Parathyroid adenoma (tissue), 2 donors: ENCODE measurements at regions not wholly inside any gene's neighbourhood (a gene's known extent, or its start where the extent isn't known, plus 50 kb on each side); places are given as distances from the start of the nearest gene placed in this dataset.
"Not testable (repeated sequence)": the region's sequence is repeated elsewhere in the genome, so short reads cannot be mapped to it uniquely, and the experiment has no call there.

Experiments
- H2AFZ ChIP-seq: fragments of 300-600 bp; sonication (generic); one replicate; pipeline ENCODE4 v1.7.0; 2017; ENCODE audit warnings: antibody characterized with exemption, mild to moderate bottlenecking
- H3K27ac ChIP-seq: fragments of 300-600 bp; sonication (generic); one replicate; pipeline ENCODE4 v1.7.0; 2017
- H3K27me3 ChIP-seq: fragments of 300-600 bp; sonication (generic); one replicate; pipeline ENCODE4 v1.7.0; 2017; ENCODE audit warnings: low read length; ENCODE audit not compliant: control insufficient read depth, insufficient read depth
- H3K36me3 ChIP-seq: fragments of 300-600 bp; sonication (generic); one replicate; pipeline ENCODE4 v1.7.0; 2017; ENCODE audit warnings: low read length; ENCODE audit not compliant: control insufficient read depth, insufficient read depth
- H3K4me1 ChIP-seq: fragments of 300-600 bp; sonication (generic); one replicate; pipeline ENCODE4 v1.7.0; 2017; ENCODE audit warnings: control low read depth
- H3K4me2 ChIP-seq: fragments of 300-600 bp; sonication (generic); one replicate; pipeline ENCODE4 v1.7.0; 2017; ENCODE audit warnings: low read length
- H3K4me3 ChIP-seq: fragments of 300-600 bp; sonication (generic); one replicate; pipeline ENCODE4 v1.7.0; 2017; ENCODE audit warnings: low read depth, low read length
- H3K79me2 ChIP-seq: fragments of 300-600 bp; sonication (generic); one replicate; pipeline ENCODE4 v1.7.0; 2017; ENCODE audit warnings: control low read depth
- H3K9ac ChIP-seq: fragments of 300-600 bp; sonication (generic); one replicate; pipeline ENCODE4 v1.7.0; 2017; ENCODE audit warnings: mild to moderate bottlenecking
- H3K9me3 ChIP-seq: fragments of 300-600 bp; sonication (generic); one replicate; pipeline ENCODE4 v1.7.0; 2017; ENCODE audit warnings: low read length; ENCODE audit not compliant: control insufficient read depth
- CTCF ChIP-seq: fragments of 300-600 bp; sonication (generic); IDR thresholded peaks from one replicate; pipeline ENCODE4 v1.7.0; 2017; ENCODE audit warnings: antibody characterized with exemption, mild to moderate bottlenecking
- donor health status: primary hyperparathyroidism.

GRCh38 chr4:135408109-135408508 lies 1206.5 kb upstream of the PABPC4L start:
- Histone ChIP-seq H3K9ac (no peak overlapping the region), H3K27me3 (no peaks in the 10 kb centered on the region), H3K36me3 (no peaks in the 10 kb centered on the region), H3K27ac (no peak overlapping the region), H3K4me3 (no peak overlapping the region), H3K4me1 (no peaks in the 10 kb centered on the region), H2AFZ (no peak overlapping the region), H3K79me2 (no peaks in the 10 kb centered on the region), H3K9me3 (no peaks in the 10 kb centered on the region), H3K4me2 (no peak overlapping the region)
- TF ChIP-seq CTCF = no peak

- H3K9ac ChIP-seq, H3K4me1 ChIP-seq, H3K36me3 ChIP-seq, H3K79me2 ChIP-seq, H2AFZ ChIP-seq, H3K4me2 ChIP-seq, H3K9me3 ChIP-seq, H3K27ac ChIP-seq, H3K4me3 ChIP-seq, H3K27me3 ChIP-seq: not testable (repeated sequence)
Measured at GRCh38 chr4:135406597-135406996, 1205.0 kb upstream of the PABPC4L start.

- Histone ChIP-seq H3K27ac (no peak overlapping the region), H3K9me3 (no peaks in the 10 kb centered on the region), H3K79me2 (no peaks in the 10 kb centered on the region), H3K4me2 (no peak overlapping the region), H3K27me3 (no peaks in the 10 kb centered on the region), H2AFZ (no peak overlapping the region), H3K4me3 (no peak overlapping the region), H3K9ac (no peak overlapping the region), H3K36me3 (no peaks in the 10 kb centered on the region), H3K4me1 (no peaks in the 10 kb centered on the region)
- no peak for TF ChIP-seq CTCF
Measured at GRCh38 chr4:135385830-135386581, 1184.4 kb upstream of the PABPC4L start.

GRCh38 chr4:135383356-135384288 lies 1182.0 kb upstream of the PABPC4L start:
- no peak overlapping the region for H3K4me3 ChIP-seq
- no peak for TF ChIP-seq CTCF
- H2AFZ ChIP-seq = no peak overlapping the region
- H3K9me3 ChIP-seq = peaks cover 3% of the 10 kb centered on the region
- H3K36me3 ChIP-seq = no peaks in the 10 kb centered on the region
- no peaks in the 10 kb centered on the region for H3K27me3 ChIP-seq
- H3K9ac ChIP-seq = no peak overlapping the region
- no peaks in the 10 kb centered on the region for H3K4me1 ChIP-seq
- H3K4me2 ChIP-seq = no peak overlapping the region
- no peaks in the 10 kb centered on the region for H3K79me2 ChIP-seq
- H3K27ac ChIP-seq = no peak overlapping the region

GRCh38 chr4:135382280-135382959 lies 1180.8 kb upstream of the PABPC4L start:
- Histone ChIP-seq H3K4me2 (no peak overlapping the region), H3K4me3 (no peak overlapping the region), H3K9ac (no peak overlapping the region), H3K36me3 (no peaks in the 10 kb centered on the region), H2AFZ (no peak overlapping the region), H3K27ac (no peak overlapping the region), H3K27me3 (no peaks in the 10 kb centered on the region), H3K4me1 (no peaks in the 10 kb centered on the region), H3K79me2 (no peaks in the 10 kb centered on the region), H3K9me3 (peaks cover 3% of the 10 kb centered on the region)
- TF ChIP-seq CTCF = no peak
